HG03175 (cell line): ENCODE measurements at regions not wholly inside any gene's neighbourhood (a gene's known extent, or its start where the extent isn't known, plus 50 kb on each side); places are given as distances from the start of the nearest gene placed in this dataset.
"Not testable (repeated sequence)": the region's sequence is repeated elsewhere in the genome, so short reads cannot be mapped to it uniquely, and the experiment has no call there.

Experiments
- ATAC-seq: cut with Tn5 transposase; IDR thresholded peaks from one replicate; pipeline ENCODE4 v1.9.1; 2021; ENCODE audit warnings: mild to moderate bottlenecking, moderate library complexity; ENCODE audit not compliant: unreplicated experiment

DNA sequence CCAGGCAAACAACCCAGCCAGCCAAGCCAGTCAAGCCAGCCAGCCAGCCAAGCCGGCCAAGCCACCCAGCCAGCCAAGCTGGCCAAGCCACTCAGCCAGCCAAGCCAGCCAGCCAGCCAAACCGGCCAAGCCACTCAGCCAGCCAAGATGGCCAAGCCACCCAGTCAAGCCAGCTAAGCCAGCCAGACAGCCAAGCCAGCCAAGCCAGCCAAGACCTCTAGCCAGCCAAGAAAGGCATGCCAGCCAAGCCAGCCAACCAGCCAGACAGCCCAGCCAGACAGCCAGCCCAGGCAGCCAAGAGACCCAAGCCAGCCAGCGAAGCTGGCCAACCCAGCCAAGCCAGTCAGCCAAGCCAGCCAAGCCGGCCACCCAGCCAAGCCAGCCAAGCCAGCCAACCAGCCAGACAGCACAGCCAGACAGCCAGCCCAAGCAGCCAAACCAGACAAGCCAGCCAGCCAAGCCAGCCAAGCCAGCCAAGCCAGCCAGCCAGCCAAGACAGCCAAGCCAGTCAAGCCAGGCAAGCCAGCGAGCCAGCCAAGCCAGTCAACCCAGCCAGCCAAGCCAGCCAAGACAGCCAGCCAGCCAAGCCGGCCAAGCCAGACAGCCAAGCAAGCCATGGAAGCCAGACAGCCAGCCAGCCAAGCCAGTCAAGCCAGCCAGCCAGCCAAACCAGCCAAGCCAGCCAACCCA, 1598.0 kb downstream of the RPIA start:
- ATAC-seq = not testable (repeated sequence)

DNA sequence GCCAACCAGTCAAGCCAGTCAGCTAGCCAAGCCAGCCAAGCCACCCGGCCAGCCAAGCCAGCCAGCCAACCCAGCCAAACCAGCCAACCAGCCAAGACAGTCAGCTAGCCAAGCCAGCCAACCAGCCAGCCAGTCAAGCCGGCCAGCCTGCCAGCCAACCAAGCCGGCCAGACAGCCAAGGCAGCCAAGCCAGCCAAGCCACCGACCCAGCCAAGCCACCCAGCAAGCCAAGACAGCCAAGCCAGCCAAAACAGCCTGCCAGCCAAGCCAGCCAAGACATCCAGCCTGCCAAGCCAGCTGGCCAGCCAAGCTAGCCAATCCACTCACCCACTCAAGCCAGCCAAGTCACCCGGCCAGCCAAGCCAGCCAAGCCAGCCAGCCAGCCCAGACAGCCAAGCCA, 1599.2 kb downstream of the RPIA start:
- not testable (repeated sequence) for ATAC-seq

DNA sequence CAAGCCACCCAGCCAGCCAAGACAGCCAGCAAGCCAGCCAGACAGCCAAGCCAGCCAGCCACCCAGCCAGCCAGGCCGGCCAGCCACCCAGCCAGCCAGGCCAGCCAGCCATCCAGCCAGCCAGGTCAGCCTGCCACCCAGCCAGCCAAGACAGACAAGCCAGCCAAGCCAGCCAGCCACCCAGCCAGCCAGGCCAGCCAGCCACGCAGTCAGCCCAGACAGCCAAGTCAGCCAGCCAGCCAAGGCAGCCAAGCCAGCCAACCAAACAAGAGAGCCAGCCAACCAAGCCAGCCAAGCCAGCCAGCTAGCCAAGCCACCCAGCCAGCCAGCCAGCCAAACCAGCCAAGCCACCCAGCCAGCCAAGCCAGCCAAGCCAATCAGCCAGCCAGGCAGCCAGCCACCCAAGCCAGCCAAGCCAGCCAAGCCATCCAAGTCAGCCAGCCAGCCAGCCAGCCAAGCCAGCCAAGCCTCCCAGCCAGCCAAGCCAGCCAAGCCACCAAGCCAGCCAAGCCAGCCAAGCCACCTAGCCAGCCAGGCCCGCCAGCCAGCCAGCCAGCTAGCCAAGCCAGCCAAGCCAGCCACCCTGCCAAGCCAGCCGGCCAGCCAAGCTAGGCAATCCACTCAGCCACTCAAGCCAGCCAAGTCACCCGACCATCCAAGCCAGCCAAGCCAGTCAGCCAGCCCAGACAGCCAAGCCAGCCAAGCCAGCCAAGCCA, 1599.9 kb downstream of the RPIA start:
- not testable (repeated sequence) for ATAC-seq

DNA sequence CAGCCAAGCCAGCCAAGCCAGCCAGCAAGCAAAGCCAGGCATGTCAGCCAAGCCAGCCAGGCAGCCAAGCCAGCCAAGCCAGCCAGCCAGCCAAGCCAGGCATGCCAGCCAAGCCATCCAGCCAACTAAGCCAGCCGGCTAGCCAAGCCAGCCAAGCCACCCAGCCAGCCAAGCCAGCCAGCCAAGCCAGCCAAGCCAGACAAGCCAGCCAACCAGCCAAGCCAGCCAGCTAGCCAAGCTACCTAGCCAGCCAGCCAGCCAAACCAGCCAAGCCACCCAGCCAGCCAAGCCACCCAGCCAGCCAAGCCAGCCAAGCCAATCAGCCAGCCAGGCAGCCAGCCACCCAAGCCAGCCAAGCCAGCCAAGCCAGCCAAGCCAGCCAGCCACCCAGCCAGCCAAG, 1600.5 kb downstream of the RPIA start:
- ATAC-seq = not testable (repeated sequence)

DNA sequence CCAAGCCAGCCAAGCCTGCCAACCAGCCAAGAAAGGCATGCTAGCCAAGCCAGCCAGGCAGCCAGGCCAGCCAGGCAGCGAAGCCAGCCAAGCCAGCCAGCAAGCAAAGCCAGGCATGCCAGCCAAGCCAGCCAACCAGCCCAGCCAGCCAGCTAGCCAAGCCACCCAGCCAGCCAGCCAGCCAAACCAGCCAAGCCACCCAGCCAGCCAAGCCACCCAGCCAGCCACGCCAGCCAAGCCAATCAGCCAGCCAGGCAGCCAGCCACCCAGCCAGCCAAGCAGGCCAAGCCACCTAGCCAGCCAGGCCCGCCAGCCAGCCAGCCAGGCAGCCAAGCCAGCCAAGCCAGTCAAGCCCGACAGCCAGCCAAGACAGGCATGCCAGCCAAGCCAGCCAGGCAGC, 1601.0 kb downstream of the RPIA start:
- not testable (repeated sequence) for ATAC-seq

DNA sequence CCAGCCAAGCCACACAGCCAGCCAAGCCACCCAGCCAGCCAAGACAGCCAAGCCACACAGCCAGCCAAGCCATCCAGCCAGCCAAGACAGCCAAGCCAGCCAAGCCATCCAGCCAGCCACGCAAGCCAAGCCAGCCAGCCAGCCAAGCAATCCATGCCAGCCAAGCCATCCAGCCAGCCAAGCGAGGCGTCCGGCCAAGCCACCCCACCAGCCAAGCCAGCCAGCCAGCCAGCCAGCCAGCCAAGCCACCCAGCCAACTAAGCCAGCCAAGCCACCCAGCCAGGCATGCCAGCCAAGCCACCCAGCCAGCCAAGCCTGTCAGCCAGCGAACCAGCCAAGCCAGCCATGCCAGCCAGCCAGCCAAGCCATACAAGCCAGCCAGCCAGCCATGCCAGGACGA, 1601.8 kb downstream of the RPIA start:
- not testable (repeated sequence) for ATAC-seq

DNA sequence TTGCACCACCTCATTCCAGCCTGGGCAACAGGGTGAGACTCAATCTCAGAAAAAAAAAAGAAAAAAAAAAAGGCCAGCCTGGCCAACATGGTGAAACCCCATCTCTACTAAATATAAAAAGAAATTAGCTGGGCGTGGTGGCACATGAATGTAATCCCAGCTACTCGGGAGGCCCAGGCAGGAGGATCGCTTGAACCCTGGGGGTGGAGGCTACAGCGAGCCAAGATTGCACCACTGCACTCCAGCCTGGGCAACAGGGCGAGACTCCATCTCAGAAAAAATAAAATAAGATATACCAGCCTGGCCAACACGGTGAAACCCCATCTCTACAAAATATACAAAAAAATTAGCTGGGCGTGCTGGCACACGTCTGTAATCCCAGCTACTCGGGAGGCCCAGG, 1602.3 kb downstream of the RPIA start:
- not testable (repeated sequence) for ATAC-seq

DNA sequence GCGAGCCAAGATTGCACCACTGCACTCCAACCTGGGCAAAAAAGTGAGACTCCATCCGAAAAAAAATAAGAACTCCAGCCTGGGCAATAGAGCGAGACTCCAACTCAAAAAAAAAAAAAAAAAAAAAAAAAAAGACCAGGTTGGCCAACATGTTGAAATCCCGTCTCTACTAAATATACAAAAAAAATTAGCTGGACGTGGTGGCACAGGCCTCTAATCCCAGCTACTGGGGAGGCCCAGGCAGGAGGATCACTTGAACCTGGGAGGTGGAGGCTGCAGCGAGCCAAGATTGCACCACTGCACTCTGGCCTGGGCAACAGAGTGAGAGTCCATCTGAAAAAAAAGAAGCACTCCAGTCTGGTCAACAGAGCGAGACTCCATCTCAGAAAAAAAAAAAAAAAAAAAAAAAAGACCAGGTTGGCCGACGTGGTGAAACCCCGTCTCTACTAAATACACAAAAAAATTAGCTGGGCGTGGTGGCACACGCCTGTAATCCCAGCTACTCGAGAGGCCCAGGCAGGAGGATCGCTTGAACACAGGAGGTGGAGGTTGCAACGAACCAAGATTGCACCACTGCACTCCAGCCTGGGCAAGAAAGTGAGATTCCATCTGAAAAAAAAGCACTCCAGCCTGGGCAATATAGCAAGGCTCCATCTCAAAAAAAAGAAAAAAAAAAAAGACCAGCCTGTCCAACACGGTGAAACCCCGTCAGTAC, 1603.7 kb downstream of the RPIA start:
- not testable (repeated sequence) for ATAC-seq

DNA sequence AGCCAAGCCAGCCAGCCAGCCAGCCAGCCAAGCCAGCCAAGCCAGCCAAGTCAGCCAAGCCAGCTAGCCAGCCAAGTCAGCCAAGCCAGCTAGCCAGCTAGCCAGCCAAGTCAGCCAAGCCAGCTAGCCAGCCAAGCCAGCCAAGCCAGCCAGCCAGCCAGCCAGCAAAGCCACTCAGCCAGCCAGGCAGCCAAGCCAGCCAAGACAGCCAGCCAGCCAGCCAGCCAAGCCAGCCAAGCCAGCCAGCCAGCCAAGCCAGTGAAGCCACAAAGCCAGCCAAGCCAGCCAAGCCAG, 1605.0 kb downstream of the RPIA start:
- not testable (repeated sequence) for ATAC-seq

DNA sequence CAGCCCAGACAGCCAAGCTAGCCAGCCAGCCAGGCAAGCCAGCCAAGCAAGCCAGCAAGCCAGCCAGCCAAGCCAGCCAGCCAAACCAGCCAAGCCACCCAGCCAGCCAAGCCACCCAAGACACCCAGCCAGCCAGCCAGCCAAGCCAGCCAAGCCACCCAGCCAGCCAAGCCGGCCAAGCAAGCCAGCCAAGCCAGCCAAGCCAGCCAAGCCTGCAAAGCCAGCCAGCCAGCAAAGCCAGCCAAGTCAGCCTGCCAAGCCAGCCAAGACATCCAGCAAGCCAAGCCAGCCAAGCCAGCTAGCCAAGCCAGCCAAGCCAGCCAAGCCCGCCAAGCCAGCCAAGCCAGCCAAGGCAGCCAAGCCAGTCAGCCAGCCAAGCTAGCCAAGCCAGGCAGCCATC, 1606.2 kb downstream of the RPIA start:
- ATAC-seq = not testable (repeated sequence)

DNA sequence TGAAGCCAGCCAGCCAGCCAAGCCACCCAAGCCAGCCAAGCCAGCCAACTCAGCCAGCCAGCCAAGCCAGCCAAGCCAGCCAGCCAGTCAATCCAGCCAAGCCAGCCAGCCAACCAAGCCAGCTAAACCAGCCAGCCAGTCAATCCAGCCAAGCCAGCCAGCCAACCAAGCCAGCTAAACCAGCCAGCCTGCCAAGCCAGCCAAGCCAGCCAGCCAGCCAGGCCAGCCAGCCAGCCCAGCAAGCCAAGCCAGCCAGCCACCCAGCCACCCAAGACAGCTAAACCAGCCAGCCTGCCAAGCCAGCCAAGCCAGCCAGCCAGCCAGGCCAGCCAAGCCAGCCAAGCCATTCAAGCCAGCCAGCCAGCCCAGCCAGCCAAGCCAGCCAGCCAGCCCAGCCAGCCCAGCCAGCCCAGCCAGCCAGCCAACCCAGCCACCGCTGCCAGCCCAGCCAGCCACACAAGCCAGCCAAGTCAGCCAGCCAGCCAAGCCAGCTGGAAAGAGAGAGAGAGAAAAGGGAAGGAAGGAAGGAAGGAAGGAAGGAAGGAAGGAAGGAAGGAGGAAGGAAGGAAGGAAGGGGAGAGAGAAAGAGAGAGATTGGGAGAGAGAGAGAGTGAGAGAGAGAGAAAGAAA, 1606.8 kb downstream of the RPIA start:
- ATAC-seq = not testable (repeated sequence)

DNA sequence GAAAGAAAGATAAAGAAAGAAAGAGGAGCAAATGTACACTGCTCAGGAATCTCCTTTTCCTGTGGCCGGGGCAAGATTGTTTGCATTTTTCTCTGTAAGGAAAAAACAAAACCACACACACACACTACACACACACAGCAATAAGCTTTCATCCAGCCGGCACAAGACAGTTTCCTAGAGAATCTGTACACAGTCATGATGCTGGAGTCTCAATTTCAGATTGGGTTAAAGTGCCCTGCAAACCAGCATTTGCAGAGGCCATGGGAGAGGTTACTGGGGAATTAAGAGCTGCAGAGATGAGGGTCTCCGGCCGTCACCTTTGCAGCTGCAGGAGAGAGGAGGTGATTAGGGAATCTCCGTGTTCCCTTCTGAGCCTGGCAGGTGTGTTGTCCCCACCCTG, 1607.5 kb downstream of the RPIA start:
- not testable (repeated sequence) for ATAC-seq

DNA sequence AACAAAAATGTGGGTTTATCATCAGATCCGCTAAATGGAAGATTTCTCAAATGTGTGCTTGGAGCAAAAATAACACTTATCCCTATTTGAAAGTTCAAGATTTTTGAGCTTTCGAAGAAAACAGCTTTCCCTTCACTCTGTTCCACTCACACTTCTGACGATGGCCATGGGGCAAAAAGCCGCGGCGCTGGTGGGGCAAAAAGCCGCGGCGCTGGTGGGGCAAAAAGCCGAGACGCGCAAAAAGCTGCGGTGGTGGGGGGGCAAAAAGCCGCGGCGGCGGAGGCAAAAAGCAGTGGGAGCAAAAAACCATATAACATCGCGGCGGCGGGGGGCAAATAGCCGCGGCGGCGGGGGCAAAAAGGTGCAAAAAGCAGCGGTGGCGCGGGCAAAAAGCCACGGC, 1631.5 kb downstream of the RPIA start:
- ATAC-seq = not testable (repeated sequence)

DNA sequence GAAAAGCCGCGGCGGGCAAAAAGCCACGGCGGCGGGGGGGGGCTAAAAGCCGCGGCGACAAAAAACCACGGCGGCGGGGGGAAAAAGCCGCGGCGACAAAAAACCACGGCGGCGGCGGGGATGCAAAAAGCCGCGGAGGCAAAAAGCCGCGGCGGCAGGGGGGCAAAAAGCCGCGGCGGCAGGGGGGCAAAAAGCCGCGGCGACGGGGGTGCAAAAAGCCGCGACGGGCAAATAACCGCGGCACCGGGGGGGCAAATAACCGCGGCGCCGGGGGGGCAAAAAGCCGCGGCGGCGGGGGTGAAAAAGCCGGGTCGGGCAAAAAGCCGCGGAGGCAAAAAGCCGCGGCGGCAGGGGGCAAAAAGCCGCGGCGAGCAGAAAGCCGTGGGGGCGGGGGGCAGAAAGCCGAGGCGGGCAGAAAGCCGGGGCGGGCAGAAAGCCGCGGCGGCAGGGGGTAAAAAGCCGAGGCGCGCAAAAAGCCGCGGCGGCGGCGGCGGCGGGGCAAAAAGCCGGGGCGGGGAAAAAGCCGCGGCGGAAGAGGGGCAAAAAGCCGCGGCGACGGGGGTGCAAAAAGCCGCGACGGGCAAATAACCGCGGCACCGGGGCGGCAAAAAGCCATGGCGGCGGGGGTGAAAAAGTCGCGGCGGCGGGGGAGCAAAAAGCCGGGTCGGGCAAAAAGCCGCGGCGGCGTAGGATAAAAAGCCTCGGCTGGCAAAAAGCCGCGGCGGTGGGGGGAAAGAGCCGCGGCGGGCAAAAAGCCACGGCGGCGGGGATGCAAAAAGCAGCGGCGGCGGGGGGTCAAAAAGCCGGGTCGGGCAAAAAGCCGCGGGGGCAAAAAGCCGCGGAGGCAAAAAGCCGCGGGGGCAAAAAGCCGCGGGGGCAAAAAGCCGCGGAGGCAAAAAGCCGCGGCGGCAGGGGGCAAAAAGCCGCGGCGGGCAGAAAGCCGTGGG, 1632.4 kb downstream of the RPIA start:
- ATAC-seq = not testable (repeated sequence)

DNA sequence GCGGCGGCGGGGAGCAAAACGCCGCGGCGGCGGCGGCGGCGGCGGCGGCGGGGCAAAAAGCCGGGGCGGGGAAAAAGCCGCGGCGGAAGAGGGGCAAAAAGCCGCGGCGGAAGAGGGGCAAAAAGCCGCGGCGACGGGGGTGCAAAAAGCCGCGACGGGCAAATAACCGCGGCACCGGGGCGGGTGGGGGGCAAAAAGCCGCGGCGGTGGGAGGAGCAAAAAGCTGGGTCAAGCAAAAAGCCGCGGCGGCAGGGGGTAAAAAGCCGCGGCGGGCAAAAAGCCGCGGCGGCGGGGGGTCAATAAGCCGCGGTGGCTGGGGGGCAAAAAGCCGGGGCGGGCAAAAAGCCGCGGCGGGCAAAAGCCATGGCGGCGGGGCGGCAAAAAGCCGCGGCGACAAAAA, 1633.2 kb downstream of the RPIA start:
- ATAC-seq = not testable (repeated sequence)

DNA sequence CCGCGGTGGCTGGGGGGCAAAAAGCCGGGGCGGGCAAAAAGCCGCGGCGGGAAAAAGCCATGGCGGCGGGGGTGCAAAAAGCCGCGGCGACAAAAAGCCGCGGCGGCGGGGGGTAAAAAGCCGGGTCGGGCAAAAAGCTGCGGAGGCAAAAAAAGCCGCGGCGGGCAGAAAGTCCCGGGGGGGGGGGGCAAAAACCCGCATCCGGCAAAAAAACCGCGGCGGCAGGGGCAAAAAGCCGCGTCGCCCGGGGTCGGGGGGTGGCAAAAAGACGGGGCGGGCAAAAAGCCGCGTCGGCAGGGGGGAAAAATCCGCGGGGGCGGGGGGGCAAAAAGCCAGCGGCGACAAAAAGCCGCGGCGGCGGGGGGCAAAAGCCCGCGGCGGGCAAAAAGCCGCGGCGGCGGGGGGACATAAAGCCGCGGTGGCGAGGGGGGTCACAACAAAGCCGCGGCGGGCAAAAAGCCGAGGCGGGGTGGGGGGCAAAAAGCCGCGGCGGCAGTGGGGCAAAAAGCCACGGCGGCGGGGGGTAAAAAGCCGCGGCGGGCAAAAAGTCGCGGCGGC, 1634.4 kb downstream of the RPIA start:
- not testable (repeated sequence) for ATAC-seq

DNA sequence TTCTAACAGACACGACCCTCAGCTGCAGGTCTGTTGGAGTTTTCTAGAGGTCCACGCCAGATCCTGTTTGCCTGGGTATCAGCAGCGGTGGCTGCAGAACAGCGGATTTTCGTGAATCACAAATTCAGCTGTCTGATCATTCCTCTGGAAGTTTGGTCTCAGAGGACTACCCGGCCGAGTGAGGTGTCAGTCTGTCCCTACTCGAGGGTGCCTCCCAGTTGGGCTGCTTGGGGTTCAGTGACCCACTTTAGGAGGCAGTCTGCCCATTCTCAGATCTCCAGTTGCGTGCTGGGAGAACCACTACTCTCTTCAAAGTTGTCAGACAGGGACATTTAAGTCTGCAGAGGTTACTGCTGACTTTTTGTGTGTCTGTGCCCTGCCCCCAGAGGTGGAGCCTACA, 1664.1 kb downstream of the RPIA start:
- ATAC-seq = not testable (repeated sequence)

DNA sequence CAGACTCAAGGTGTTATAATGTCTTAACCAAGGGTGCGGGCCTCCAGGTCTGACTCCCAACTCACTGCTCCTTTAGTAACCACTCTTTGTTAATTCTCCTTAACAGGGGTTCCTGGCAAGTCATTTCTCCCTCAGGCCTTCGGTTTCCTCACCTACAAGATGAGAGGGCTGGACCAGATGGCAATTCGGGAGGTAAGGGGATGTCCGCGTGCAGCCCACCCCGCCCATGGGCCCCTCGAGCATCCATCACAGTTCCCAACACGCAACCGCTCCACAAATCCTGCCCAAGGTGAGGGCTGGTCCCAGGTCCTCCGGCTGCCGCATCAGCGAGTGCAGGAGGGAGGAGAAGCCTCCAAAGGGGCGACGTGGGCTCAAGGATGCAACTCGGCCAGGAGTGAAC, 1667.9 kb downstream of the RPIA start:
- not testable (repeated sequence) for ATAC-seq

DNA sequence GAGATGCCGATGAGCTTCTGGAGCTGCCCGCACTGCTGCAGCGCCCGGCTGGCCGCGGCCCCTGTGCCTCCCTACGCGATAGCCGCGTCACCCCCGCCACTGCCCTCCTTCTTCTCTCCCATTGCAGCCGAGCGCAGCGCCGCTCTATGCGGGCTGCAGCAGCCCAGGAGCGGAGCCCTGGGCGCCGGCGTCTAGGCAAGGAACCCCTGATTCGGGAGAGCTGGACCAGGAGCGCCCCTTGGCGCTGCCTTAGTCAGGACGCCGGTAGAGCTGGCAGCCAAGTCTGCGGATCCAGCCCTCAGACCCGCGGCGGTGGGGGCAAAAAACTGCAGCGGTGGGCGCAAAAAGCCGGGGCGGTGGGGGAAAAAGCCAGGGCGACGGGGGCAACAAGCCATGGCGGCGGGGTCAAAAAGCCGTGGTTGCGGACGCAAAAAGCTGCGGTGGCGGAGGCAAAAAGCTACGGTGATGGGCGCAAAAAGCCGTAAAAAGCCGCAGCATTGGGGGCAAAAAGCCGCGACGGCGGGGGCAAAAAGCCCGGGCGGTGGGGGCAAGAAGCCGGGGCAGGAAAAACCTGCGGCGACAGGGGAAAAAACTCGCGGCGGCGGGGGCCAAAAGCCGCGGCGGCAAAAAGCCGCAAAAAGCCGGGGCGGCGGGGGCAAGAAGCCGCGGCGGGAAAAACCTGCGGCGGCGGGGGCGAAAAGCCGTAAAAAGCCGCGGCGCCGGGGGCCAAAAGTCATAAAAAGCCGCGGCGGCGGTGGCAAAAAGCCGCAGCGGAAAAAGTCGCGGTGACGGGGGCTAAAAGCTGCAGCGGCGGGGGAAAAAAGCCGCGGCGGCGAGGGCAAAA, 1668.6 kb downstream of the RPIA start:
- not testable (repeated sequence) for ATAC-seq
